Inflammatory macrophage (primary cell): ENCODE measurements at regions not wholly inside any gene's neighbourhood (a gene's known extent, or its start where the extent isn't known, plus 50 kb on each side); places are given as distances from the start of the nearest gene placed in this dataset.
A peak's percentile ranks its signal among the peaks of the same experiment; 100 is the strongest.
"Not testable (repeated sequence)": the region's sequence is repeated elsewhere in the genome, so short reads cannot be mapped to it uniquely, and the experiment has no call there.

Source experiments
- DNase-seq, 2 donors: peaks; one replicate each; pipeline ENCODE4 v3.0.0-alpha.2; 2020 to 2022

DNA sequence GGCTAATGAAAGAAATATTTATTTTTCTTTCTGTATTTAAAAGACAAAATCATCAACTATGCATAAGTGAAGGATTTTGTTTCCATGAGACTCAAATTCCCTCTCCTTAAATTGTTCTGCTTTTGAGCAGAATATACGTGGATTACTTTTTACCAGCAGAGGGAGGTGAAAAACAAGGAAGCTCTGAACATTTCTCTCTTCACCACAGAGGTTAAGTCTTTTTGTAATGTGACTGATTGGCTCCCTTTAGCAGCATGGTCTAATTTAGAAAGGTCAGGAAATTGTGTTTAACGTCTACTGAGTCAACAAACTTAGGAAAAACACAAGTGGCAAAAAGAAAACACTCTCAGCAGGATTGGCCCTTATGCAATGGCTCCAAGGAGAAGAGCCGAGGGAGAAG is 55.1 kb upstream of the F9 start:
- DNase-seq, result no peak

DNA sequence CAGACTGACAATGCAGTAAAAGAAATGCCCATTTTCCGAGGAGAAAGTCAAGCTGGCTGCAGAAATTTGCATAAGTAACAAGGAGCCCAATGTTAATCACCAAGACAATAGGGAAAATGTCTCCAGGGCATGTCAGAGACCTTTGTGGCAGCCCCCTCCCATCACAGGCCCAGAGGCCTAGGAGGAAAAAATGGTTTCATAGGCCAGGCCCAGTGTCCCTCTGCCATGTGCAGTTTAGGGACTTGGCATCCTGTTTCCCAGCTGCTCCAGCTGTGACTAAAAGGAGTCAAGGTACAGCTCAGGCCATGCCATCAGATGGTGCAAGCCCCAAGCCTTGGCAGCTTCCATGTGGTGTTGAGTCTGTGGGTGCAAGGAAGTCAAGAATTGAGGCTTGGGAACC is 68.6 kb upstream of the F9 start:
- not testable (repeated sequence) for DNase-seq

DNA sequence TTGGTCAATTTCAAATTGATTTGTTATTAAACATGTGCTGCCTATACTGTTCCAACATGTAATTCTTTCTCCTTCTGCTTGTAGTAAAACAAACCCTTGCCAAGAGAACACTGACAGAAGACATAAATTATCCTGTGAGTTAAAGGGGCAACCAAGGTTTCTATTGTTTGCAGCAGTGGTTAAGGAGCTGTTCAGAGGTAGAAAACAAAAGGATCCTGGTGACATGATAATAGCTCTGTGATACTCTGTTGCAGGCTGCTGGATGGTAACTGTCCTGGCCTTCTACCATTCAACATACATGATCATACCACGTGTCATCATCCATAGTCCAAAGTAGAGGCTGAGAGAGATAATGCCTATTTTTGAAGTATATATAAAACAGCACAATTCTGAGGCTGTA is 75.8 kb upstream of the F9 start:
- DNase-seq, result no peak

DNA sequence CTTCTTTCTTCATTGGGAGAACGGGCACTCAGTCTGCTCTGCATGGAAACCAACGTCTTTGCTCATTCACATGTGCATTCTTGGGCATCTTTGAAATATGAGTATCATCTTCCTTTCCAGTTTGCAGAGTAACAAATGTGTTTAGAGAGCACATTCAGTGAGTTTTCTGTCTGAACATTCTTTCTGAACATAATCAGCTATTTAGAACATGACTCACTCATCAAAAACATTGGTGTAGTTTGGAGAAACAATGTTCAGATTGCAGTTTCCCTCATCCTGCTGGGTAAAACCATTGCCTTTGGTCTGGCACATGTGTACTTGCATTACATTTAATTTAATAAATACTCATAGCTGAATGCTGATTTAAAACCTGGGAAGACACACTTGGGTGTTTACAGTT is 81.5 kb upstream of the F9 start:
- DNase-seq, result no peak

DNA sequence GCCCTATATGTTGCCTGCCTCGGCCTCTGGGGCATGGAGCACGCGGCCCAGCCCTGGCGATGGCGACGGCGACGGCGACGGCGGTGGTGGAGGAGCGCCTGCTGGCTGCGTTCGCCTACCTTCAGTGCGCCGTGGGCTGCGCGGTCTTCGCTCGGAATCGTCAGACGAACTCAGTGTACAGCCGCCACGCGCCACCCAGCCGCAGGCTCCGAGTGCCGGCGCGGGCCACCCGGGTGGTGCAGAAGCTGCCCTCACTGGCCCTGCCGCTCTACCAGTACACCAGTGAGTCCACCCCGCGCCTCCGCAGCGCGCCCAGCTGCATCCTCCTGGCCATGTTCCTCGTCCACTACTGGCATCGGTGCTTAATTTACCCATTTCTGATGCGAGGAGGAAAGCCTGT is 83.7 kb upstream of the F9 start:
- no peak for DNase-seq

DNA sequence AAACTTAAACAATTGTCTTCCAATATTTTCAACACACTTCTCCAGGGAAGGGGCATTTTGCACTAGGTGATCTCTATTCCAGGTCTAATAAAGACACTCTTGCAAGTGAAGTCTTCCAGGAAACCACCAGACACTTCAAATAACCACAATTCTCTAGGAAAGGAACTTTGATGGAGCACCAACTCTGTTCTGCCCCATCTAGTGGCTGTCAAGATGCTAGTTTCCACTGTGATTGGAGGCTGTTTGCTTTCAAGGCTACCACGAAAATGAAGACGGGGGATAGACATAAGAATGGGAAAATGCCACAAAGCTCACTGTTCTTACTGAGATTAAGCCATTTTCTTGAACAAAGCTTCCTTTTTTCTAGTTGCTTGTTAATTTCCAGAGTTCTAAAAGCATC is 100.6 kb upstream of the F9 start:
- no peak for DNase-seq

DNA sequence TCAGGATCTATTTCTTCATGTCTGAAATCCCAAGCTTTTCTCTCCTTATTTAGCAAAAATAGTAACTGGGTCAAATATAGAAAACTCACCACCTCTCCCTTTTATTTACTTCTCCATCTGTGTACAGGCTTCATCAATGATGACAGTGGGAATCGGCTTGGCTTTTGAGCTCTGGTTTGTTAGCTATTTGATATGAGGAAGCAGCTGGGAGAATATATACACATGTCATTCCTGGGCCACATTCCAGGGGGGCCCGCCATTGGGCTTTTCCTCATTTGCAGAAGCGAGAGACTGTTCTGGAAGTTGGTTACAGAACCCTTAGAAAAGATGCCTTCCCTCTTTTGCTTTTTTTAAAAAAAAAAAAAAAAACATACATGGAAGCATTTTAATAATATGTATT is 107.4 kb upstream of the F9 start:
- DNase-seq, result no peak

DNA sequence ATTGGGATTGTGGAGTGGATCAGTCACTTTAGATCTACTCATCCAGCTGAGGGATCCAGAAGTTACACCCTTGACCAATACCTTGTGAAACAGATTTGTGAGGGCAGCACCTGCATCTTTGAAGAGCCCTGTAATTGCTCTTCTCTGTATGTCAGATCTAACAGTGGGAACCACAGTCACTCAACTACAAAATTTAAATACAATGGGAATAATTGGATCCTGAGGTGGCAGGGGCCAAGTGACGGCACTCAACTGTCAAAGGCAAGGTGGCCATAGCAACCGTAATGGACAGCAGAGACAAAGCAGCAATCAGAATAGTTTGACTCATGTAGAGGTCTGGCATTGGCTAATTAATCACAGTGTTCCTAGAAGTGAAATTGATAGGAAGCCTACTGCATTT is 132.3 kb upstream of the F9 start:
- DNase-seq, result not testable (repeated sequence)

DNA sequence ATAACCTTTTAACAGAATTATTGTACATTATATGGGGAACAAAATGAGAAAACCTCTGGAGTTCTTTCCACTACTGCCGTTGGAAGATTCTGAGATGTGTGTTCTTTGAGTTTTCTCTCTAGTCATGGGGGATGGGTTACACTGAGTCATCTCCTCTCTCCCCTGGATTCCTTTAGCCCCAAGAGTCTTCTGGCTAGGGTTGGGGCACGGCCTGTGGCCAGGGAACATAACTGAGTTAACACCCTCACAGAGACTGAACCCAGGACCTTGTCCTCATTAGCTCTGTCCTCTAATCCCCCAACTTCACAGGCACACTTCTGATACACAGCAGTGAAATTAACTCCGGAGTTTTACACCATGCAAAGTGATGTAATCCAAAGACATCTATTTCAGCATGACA is 142.3 kb upstream of the F9 start:
- DNase-seq, result no peak

DNA sequence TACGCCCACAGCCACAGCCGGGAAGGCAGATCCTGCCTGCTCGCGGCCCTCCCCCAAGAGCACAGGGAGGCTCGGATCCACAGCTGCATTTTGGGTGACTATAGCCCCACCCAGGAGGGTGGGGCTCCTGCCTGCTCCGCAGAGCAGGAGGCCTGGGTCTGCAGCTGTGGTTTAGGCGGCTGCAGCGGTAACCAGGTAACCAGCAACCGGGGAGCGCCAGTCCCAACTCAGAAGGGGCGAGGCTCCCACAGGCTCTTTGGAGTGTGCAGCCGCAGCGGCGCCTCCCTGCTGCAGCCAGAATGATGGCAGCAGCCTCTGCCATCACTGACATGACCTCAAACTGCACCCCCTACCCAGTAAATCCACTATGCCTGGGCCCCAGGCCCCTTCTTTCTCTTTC is 148.0 kb upstream of the F9 start:
- no peak for DNase-seq

DNA sequence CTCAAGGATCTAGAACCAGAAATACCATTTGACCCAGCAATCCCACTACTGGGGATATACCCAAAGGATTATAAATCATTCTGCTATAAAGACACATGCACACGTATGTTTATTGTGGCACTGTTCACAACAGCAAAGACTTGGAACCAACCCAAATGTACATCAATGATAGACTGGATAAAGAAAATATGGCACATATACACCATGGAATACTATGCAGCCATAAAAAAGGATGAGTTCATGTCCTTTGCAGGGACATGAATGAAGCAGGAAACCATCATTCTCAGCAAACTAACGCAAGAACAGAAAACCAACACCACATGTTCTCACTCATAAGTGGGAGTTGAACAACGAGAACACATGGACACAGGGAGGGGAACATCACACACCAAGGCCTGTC is 154.0 kb upstream of the F9 start:
- not testable (repeated sequence) for DNase-seq

DNA sequence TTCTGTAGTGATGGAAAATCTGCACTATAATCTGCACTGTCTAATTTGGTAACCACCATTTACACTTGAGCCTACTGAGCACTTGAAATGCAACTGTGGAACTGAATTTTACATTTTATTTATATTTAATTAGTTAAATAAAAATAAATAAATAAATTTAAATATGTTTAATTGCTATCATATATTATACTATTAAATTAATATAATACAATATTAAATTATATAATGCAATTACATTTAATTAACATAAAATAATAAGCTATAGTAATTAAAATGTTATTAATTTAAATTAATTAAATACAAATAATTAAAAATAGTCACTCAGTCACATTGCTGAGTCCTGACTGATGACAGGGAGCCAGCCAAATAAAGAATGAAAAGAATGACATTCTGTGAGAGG is 170.2 kb upstream of the F9 start:
- DNase-seq, result no peak

DNA sequence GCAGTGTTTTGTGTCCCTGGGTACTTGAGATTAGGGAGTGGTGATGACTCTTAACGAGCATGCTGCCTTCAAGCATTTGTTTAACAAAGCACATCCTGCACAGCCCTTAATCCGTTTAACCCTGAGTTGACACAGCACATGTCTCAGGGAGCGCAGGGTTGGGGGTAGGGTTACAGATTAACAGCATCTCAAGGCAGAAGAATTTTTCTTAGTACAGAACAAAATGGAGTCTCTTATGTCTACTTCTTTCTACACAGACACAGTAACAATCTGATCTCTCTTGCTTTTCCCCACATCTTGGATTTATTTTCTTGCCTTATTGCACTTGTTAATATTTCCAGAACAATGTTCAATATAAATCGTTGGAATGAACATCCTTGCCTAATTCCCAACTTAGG is 187.9 kb upstream of the F9 start:
- DNase-seq, result not testable (repeated sequence)

DNA sequence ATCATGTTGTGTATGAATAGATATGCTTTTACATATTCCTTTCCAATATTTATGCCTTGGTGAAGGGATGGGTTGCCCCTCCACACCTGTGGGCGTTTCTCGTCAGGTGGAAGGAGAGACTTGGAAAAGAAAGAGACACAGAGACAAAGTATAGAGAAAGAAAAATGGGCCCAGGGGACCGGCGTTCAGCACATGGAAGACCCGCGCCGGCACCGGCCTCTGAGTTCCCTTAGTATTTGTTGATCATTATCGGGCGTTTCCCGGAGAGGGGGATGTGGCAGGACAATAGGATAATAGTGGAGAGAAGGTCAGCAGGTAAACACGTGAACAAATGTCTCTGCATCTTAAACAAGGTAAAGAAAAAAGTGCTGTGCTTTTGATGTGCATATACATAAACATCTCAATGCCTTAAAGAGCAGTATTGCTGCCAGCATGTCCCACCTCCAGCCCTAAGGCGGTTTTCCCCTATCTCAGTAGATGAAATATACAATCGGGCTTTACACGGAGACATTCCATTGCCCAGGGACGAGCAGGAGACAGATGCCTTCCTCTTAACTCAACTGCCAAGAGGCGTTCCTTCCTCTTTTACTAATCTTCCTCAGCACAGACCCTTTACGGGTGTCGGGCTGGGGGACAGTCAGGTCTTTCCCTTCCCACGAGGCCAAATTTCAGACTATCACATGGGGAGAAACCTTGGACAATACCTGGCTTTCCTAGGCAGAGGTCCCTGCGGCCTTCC is 188.5 kb upstream of the F9 start:
- not testable (repeated sequence) for DNase-seq

DNA sequence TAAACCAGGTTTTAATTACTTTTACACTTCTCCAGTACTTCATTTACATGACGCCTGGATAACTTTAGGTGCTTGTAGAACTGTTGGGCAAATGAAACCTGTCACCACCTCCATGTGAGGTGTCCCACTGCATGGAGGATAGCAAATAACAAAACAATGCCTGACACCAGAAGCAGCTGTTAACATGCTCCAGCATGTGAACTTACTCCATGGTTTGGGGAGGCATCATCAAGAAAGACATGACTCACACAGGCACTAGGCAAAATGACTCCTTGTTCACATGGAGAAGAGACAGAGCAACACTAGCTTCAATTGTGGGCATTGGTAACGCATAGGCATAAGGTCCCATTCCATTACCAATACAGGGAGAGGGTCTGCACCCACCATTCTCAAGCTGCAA is 198.1 kb upstream of the F9 start:
- no peak for DNase-seq

DNA sequence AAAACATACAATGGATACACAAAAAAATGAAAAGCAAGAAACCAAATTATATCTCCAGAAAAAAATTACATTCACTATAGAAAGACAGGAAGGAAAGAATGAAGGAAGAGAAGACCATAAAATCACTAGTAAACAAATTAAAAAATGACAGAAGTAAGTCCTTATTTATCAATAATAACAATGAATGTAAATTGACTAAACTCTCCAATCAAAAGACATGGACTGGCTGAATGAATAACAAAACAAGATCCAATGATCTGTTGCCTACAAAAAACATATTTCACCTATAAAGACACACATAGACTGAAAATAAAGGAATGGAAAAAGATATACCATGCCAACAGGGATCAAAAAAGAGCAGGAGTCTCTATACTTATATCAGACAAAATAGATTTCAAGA is 203.2 kb upstream of the F9 start:
- DNase-seq, result no peak

DNA sequence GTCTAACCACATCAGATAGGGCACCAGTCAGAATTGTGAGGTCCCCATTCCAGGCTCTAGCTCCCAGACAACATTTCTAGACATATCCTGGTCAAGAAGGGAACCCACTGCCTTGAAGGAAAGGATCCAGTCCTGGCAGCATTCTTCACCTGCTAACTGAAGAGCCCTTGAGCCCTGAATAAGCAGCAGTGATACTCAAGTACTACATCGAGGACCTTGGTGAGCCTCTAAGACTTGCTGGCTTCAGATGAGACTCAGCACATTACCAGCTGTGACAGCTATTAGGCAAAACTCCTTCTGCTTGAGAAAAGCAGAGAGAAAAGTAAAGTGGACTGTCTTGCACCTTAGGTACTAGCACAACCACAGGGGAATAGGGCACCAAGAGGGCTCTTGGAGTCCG is 205.8 kb upstream of the F9 start:
- no peak for DNase-seq

DNA sequence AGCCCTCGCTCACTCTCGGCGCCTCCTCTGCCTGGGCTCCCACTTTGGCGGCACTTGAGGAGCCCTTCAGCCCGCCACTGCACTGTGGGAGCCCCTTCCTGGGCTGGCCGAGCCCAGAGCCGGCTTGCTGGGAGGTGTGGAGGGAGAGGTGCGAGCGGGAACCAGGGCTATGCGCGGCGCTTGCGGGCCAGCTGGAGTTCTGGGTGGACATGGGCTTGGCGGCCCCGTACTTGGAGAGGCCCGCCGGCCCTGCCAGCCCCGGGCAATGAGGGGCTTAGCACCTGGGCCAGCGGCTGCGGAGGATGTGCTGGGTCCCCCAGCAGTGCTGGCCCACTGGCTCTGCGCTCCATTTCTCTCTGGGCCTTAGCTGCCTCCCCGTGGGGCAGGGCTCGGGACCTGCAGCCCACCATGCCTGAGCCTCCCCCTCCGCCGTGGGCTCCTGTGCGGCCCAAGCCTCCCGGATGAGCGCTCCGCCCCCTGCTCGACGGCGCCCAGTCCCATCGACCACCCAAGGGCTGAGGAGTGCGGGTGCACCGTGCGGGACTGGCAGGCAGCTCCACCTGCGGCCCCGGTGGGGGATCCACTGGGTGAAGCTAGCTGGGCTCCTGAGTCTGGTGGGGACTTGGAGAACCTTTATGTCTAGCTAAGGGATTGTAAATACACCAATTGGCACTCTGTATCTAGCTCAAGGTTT is 209.7 kb upstream of the F9 start:
- DNase-seq, result not testable (repeated sequence)

DNA sequence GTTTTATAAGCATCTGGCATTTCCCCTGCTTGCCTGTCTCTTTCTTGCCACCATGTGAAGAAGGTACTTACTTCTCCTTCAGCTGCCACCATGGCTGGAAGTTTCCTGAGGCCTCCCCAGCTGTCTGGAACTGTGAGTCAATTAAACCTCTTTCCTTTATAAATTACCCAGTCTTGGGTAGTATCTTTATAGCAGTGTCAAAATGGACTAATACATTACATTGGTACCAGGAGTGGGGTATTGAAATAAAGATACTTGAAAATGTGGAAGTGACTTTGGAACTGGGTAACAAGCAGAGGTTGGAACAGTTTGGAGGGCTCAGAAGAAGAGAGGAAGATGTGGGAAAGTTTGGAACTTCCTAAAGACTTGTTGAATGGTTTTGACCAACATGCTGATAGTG is 223.9 kb upstream of the F9 start:
- not testable (repeated sequence) for DNase-seq

DNA sequence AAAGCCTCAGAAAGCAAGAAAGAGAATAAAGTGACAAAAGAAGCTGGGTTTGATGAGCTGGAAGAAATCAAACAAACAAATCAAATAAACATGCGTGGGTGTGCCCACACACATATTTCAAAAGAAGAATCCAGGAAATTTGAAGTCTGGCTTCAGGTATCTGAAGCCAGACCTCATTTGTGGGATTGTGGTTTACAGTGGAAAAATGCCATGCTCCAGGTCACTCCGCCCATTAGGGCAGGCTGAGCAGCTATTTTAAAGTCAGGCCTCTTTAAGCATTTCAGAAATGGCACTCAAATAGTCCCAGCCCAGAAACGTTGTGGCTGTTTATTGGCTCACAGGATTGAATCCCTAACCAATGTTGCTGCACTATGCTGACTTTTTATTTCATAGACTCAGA is 226.1 kb upstream of the F9 start:
- DNase-seq, result no peak

DNA sequence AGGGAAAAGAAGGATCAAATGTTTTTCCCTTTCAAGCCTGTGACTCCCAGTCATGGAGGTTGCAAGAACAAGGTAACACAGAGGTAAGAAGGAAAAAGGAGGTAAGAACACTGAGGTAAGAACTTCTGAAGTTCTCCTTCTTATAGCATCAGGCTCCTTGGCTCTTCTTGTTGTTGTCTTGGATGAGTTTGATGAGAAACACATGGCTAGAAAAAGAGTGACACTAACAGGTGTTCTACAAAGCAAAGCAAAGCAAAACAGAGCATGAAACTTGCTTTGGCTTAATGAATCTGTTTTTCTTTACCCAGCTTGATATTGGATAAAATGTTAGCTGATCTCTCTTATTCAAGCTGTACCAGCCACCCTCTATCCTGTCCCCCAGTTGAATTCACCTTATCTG is 231.2 kb upstream of the F9 start:
- no peak for DNase-seq

DNA sequence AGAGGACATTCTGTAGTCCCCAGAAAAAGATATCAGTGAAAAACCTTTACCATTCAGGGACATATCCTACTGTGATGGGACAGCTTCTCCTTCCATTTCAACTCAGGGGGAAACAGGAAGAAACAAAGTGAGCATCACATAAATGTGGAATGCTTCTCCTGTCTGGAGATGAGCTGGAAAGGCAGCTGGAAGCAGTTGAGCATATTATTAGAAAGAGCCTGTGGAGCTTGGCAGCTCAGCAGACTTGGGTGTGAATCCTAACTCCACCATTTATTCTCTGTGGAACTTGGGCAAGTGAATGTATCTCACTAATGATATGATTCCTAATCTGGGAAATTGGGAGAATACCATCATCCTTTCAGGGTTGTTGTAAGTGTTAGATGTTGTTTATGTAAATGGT is 232.1 kb upstream of the F9 start:
- DNase-seq, result no peak

DNA sequence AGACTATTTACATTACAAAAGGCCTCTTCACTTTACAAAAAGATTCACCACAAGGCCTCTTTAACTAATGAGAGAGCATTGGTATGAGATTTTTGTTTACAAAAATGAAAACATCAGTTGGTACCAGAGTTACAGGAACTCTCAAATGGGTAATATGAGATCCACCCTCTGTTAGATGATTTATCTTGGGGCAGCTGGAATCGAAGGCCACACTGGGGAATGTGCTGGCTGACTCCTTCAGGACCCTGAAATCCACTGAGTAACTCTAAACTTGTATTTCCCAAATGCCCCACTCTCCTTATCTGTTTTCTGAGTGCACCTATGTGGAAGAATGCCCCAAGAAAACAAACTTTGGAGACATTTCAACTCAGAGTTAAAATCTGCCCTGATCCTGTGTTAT is 232.9 kb upstream of the F9 start:
- DNase-seq, result no peak

DNA sequence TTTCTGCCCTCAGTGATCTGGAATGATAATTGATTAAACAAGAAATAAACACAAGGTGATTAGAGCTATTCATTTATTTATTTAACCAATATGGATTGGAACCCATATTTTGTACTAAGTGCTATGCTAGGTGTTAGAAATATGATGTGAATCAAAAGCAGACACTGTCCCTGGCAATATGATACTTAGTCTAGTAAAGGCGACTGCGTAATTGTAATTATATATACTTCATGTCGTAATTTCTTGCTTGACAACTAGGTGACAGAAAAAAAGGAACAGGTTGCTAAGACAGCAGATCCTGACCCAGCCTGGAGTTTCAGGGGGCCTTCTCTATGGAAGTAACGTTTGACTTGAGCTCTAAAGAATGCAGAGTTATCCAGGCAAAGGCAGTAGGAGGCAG is 236.5 kb upstream of the F9 start:
- no peak for DNase-seq

DNA sequence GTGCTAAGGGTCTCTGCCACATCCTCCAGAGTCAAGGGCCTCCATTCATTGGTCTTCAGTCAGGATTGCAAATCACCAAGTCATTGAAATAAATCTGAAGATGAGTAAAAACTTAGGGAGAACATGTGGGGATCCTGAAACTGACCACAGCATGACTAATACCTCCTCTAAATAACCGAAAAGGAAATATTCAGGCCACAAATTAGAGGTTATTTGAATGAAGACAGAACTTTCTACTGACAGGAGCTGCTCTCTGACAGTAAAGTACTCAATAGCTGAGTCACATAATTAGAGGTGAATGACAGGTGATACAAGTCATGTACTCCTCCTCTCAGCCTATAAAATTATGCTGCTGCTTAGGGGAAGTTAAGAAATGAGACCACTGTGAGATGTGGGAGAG is 240.2 kb upstream of the F9 start:
- DNase-seq, result peak in 1 of 2 donors; percentile 11
